ENCODE measurements at regions not wholly inside any gene's neighbourhood (a gene's known extent, or its start where the extent isn't known, plus 50 kb on each side); places are given as distances from the start of the nearest gene placed in this dataset.

DNA sequence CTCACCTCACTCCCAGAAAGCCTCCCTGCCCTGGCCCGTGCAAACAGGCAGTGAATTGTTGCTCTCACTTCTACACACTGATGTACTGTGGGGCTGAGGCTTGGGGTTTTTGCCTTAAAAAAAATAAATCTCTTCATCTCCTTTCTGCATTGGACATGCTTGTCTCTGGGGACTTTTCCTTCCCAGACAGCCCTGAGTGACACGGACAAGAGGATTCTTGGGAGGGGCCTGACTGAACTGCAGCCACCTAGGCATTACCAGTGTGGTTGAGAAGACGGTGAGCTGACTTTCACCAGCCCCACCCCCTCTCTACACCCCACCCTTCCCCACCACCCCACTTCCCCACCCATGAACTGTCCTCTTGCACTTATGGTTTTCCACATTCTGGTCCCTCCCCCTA is 51.6 kb upstream of the PARP11 start (continued):
- no peak for TF ChIP-seq POU2F2 (IDR thresholded peaks at IDR 0.05; ENCODE audit: borderline replicate concordance, low read depth, low read length)
- TF ChIP-seq EED (IDR thresholded peaks at IDR 0.05; ENCODE audit: low read depth), result no peak
- TF ChIP-seq CBX3 (IDR thresholded peaks at IDR 0.05; ENCODE audit: borderline replicate concordance, low read depth), result no peak
- TF ChIP-seq NBN (IDR thresholded peaks at IDR 0.05), result no peak

DNA sequence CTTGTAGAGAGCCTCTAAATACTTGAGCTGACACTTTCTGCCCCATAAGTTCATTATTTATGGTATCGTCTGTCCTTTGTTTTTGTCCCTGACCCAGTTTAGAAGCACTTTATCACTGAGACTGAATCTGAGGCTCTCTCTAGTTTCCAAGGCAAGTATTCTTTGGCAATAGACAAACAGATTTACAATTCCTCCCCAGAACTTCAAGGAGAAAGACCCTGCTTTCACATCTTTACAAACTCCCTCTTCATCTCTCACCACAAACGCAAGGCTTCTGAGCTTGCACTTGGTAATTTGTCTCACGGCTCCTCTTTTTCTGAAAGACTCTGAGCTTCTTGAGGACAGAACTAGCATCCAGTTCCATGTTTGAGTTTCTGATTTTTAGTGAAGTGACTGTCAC is 49.8 kb upstream of the PARP11 start:
- ChIA-PET POLR2A (no interaction called here), CTCF (no interaction called here), RAD21 (ENCODE audit: unreplicated experiment) (no interaction called here), SMC1A (ENCODE audit: uncharacterized antibody, unreplicated experiment) (no interaction called here)
- in situ Hi-C loops (cut with MboI) (no loop called here), intact Hi-C loops (cut with micrococcal nuclease; ENCODE audit: unreplicated experiment) (no loop called here)
- ATAC-seq (no peak), DNase-seq (ENCODE audit: low read depth, low spot score) (no peak), FAIRE-seq (no peak)
- Histone ChIP-seq H2AFZ (ENCODE audit: control insufficient read depth, low read depth, low read length) (no peak overlapping the region), H3K36me3 (ENCODE audit: control insufficient read depth in 2 of 2, insufficient read depth in 2 of 2, low read length in 1 of 2) (no peaks in the 10 kb centered on the region), H3K79me2 (ENCODE audit: control insufficient read depth, insufficient read depth, low read length) (no peaks in the 10 kb centered on the region), H3K4me3 (no peak overlapping the region), H3K4me2 (ENCODE audit: control insufficient read depth, insufficient read depth) (no peak overlapping the region), H4K20me1 (ENCODE audit: control insufficient read depth, insufficient read depth) (no peaks in the 10 kb centered on the region), H3K9me3 (replicated peaks; ENCODE audit: control insufficient read depth, insufficient read depth, low read length) (no peaks in the 10 kb centered on the region), H3K27me3 (replicated peaks in 1 of 2; ENCODE audit: control insufficient read depth in 2 of 2, insufficient read depth in 2 of 2, low read length in 1 of 2) (peaks cover 5 to 8% of the 10 kb centered on the region in 2 experiments), H3K9ac (ENCODE audit: control insufficient read depth, insufficient read depth, low read length) (no peak overlapping the region), H3K4me1 (ENCODE audit: control insufficient read depth, insufficient read depth, low read length) (no peaks in the 10 kb centered on the region), H3K27ac (ENCODE audit: control insufficient read depth, insufficient read depth) (no peak overlapping the region)
- no TSS peak for BruUV-seq (replicated peaks)
- TF ChIP-seq SMAD5 (IDR thresholded peaks at IDR 0.05; ENCODE audit: low read depth) (no peak), NBN (IDR thresholded peaks at IDR 0.05) (no peak), TCF12 (IDR thresholded peaks at IDR 0.05; ENCODE audit: low read depth, low read length) (no peak), SREBF2 (IDR thresholded peaks at IDR 0.05; ENCODE audit: low read length) (no peak), EP300 (IDR thresholded peaks at IDR 0.05; ENCODE audit: borderline replicate concordance in 1 of 2, control insufficient read depth in 1 of 2, low read depth in 2 of 2, low read length in 2 of 2) (no peak), LARP7 (IDR thresholded peaks at IDR 0.05) (no peak), JUND (IDR thresholded peaks at IDR 0.05; ENCODE audit: low read depth, low read length) (no peak), TBL1XR1 (IDR thresholded peaks at IDR 0.05; ENCODE audit: low read depth, low read length) (no peak), SMAD1 (IDR thresholded peaks at IDR 0.05; ENCODE audit: low read depth, partially characterized antibody) (no peak), PAX5 (IDR thresholded peaks at IDR 0.05; ENCODE audit: borderline replicate concordance, low read depth, low read length) (no peak), RAD51 (IDR thresholded peaks at IDR 0.05) (no peak), GATAD2B (conservative IDR thresholded peaks at IDR 0.05; ENCODE audit: low read depth) (no peak), POU2F2 (IDR thresholded peaks at IDR 0.05; ENCODE audit: borderline replicate concordance, low read depth, low read length) (no peak), RB1 (IDR thresholded peaks at IDR 0.05; ENCODE audit: borderline replicate concordance) (no peak)
- TF ChIP-seq, protein P1, sequence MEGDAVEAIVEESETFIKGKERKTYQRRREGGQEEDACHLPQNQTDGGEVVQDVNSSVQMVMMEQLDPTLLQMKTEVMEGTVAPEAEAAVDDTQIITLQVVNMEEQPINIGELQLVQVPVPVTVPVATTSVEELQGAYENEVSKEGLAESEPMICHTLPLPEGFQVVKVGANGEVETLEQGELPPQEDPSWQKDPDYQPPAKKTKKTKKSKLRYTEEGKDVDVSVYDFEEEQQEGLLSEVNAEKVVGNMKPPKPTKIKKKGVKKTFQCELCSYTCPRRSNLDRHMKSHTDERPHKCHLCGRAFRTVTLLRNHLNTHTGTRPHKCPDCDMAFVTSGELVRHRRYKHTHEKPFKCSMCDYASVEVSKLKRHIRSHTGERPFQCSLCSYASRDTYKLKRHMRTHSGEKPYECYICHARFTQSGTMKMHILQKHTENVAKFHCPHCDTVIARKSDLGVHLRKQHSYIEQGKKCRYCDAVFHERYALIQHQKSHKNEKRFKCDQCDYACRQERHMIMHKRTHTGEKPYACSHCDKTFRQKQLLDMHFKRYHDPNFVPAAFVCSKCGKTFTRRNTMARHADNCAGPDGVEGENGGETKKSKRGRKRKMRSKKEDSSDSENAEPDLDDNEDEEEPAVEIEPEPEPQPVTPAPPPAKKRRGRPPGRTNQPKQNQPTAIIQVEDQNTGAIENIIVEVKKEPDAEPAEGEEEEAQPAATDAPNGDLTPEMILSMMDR (IDR thresholded peaks at IDR 0.05 in 2 of 3, conservative IDR thresholded peaks at IDR 0.05 in 1 of 3; ENCODE audit: control insufficient read depth in 2 of 3, extremely low read depth in 1 of 3, insufficient read depth in 1 of 3, low read depth in 3 of 3, low read length in 3 of 3), result no peak
- TF ChIP-seq, protein P2, sequence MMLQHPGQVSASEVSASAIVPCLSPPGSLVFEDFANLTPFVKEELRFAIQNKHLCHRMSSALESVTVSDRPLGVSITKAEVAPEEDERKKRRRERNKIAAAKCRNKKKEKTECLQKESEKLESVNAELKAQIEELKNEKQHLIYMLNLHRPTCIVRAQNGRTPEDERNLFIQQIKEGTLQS (IDR thresholded peaks at IDR 0.05; ENCODE audit: borderline replicate concordance, extremely low read depth, low read depth, low read length), result no peak
- 22% methylated on average over 3 of the region's 3 CpGs for WGBS (ENCODE audit: insufficient coverage, insufficient replicate concordance, low lambda C conversion rate, missing lambda C conversion rate)
